ENCODE measurements at regions not wholly inside any gene's neighbourhood (a gene's known extent, or its start where the extent isn't known, plus 50 kb on each side); places are given as distances from the start of the nearest gene placed in this dataset.
A peak's percentile ranks its signal among the peaks of the same experiment; 100 is the strongest.

DNA sequence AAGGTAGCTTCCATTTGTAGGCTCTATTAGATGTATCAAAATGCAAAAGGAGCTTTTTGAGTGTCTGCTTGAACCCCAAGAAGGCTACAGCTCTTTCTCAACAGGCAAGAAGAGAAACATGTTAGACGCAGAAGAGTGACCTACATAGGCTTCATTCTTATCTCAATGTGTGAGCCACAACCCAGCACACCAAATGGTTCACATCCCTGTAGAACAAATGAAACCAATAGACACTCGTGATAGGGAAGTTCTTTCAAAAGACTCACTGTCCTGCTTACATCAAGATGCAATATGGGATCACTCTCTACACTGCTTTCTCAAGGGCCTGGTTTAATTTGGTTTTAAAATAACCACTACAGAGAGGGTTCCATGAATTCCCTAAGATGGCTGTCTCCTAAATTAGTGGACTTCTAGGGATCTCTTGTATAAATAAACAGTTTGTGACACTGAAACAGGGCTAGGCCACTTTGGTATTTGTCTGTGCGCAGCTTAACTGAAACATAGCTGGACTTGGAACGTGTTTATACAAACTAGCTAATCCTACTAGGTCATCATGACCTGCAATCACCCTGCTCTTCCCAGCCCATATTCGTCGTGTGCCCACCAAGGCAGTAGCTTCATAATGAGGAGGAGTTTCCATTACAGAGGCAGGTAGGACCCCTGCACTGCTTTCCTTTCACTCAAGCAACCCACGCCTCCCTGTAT, 225.4 kb upstream of the PREP start:
- no peak for DNase-seq

DNA sequence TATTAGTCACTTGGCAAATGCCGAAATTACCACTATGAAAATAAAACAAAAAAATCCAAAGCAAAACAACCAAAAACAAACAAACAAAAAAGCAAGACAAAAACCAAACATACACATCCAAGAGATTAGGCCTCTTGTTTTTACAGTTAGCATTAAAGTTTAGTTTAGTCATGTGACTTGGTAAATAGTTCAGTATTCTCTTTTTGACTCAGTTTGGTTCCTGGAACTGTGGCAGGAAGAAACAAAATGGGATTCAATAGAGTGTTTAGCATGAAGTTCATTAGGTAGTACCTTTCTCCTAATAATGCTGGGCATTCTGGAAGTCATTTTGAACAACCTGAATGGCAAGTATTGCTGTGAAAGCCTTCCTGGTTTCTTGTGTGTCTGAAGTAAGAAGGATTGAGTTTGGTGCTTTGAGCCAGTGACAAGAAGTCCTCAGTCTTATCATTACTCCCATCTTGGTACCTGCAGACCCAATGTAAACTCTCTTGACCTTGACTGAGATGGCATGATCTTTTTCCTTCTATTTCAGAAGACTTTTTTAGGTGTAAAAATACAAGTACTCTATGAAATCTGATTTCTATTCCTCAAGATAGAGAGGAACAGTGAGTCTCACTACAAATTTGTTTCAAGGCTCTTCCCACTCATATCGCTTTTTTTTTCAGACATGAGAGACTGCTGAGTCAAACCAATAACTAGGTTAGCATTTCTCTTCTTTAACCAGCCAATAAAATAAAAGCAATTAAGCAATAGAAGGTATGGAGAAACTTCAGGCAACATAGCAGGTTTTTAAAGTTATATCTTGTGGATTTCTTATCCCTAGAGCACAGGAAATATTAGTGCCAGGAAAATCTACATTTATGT, 223.6 kb upstream of the PREP start:
- no peak for DNase-seq

DNA sequence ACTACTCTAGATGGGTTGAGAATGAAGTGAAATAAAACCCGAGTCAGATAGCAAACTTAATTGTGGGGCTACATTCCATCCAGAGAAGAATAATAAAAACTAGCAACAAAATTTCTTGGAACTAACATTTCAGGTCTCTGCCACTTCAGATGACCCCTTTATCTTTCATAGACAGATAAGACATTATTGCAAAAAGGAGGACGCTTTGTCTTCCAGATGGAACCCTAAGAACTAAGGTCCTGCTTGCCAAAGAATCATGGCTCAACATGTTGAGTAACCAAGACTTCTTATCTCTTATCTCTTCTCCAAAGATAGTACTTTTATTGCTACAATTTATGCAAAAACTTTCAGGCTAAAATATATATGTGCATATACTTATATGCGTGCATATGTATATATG, 221.1 kb upstream of the PREP start:
- no peak for DNase-seq

DNA sequence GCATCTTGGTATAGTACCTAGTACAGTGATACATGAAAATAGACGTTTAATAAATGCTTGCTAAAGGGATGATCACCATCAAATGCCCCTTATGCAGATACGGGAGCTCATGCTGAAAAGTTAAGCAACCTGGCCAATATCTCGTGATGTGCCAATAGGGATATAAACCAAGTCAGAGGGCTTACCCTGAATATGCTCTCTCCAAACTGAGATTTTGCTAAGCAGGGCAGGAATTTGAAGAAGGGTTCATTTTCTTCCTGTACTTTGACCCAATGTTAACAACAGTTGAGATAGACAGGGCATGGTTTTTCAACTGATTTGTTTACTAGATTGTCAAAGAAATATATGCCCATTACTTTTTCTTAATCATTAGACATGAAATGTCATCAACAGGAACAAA, 219.3 kb upstream of the PREP start:
- no peak for DNase-seq

DNA sequence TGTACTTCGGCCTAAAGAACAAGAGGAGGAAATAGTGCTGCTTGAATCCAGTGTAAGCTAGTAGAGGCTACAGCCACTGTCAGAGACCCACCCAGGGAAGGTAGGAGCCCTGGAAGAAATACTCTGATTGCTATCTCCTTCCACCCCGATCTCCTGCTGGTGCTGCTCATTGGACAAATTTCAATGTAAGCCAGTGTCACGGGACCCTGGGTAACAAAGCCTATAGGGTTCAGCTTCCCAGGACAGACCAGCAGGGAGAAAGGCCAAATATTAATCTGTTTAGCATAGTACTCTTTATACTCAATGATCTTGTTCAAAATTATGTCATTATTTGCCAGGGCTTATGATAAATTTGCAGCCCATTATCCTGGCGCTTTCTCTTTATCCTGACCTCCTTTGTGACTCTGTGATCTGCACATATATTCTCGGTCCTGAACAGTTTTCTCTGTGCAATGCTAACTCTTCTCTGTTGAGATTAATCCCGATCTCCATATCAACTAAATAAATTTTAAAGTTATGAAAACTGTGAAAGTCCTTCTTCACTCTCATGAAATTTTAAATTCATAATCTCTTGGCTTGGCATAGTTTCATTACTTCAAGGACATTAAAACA, 218.8 kb upstream of the PREP start:
- no peak for DNase-seq

DNA sequence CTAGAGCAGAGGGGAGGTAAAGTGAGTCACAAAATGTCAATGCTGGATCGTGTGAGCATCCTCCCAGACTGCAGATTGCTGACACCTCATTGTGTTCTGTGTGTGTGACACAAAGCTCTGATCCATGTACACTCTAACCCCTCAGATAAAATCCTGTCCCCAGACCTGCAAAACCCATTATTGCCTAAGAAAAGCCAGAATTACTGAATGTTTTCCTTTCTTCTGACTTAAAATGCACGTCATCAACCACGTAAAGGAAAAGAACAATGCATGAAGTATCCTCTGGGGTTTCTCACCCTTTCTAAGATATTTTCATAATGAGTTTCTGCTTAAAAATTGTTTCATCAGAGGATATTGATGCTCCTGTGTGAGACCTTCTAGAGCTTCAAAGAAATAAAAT, 218.0 kb upstream of the PREP start:
- no peak for DNase-seq

DNA sequence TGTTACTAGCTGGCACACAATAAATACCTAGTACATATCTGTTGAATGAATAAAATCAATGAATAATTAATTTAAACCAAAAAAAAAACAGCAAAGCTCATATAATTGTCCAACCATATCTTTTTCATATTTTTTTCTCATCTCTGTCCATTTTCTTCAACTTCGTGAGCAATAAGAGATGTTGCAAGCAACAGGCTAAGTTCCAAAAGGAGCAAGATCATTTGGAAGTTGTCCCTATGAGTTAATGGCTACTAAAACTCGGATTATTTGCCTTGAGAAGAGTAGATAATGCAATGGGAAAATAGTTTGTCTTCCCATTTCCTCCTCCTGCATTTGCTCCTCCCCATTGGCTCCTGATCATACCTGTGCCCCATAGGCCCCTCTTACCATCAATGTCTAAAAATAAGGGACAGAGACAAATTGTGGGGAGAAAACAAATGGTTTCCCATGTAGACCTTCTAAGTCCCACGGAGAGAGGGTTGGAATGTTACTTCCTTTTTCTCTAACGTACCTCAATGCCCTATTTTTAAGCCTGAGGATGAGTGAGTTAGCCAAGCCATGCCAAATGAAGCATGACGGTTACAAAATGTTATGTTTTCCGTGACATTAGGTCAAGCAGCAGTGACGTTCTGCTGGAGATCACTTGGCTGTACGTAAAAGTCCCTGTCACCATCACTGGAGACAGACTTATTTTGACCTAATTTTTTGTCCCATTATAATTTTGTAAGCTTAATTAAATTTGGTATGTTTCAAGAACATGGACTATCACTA, 217.3 kb upstream of the PREP start:
- DNase-seq, result no peak

DNA sequence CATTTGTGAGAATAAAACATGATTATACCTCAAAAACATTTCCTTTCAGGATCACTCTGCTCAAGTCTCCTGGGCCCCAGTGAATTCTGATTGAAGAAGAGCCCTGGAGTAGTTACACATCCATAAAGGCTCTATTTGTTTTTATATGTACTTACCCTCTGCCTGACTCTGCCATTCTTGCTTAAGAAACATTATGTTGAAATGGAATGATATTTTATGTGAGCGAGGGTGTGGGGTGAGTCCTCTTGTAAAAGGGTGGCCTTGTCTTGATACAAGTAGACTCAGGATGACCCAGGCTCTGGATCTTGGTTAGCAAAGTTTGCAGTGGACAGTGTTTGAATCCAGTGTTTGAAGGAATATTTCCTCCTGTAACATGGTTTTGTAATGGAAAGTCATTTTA, 215.4 kb upstream of the PREP start:
- no peak for DNase-seq

DNA sequence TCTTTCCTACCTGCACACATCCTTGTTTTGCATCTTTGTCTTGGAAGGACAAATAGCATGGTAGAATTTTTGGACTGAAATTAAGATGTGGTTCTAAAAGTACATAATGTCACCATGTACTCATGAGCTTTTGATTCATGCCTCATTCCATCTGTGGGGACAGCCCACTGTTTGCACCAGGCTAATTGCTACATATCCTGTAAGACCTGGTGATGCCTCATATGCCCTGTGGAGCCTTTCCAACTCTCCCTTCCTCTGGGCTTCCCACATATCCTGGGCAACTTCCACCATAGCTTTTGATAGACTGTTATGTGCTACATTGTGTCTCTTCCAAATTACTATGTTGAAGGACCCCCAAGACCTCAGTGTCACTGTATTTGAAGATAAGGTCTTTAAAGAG, 213.6 kb upstream of the PREP start:
- no peak for DNase-seq

DNA sequence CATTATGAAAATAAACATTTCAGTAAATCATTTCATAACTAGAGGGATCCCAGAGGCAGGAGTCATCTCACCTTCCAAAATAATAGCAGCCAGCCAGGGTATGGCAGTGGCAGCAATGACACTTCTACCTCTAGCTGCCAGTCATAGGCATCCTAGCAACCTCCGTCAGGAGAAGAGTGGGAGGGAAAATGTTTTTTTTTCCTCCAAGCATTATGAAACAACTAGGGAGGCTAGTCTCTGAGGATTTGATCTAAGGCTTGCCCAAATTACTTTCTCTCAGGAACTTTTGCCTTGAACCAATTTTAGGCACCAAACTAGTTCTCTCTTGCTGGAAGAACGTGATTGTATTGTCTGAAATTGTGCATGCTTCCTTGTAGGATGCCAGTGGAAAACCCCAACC, 208.7 kb upstream of the PREP start:
- no peak for DNase-seq

DNA sequence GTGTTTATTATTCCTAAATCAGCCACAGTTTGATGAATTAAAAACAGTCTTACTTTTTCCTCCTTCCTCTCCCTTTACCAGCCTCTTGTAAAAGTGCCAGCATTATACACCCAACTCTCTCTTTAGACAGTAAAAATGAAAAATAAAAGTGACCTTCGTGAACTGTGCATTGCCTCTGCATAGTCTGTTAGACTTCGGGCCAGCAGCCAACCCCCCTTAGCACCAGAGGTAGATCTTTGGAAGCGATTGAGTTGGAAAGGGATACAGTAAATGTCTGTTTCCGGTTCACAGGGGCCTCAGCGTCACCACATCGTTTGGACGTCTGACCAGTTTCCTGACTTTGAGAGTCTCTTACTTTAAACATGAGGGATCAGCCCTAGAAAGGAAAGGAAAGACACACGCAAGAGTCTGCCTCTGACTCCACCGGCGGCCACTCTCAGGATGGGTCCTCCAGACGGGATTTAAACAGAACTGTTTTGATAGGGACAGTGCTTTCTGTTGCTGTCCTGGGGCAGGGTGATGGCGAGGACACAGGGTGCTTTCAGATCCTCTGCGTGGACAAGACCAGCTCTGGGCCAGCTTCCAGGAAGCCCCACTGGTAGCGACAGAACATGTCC, 206.6 kb upstream of the PREP start:
- DNase-seq, result no peak

DNA sequence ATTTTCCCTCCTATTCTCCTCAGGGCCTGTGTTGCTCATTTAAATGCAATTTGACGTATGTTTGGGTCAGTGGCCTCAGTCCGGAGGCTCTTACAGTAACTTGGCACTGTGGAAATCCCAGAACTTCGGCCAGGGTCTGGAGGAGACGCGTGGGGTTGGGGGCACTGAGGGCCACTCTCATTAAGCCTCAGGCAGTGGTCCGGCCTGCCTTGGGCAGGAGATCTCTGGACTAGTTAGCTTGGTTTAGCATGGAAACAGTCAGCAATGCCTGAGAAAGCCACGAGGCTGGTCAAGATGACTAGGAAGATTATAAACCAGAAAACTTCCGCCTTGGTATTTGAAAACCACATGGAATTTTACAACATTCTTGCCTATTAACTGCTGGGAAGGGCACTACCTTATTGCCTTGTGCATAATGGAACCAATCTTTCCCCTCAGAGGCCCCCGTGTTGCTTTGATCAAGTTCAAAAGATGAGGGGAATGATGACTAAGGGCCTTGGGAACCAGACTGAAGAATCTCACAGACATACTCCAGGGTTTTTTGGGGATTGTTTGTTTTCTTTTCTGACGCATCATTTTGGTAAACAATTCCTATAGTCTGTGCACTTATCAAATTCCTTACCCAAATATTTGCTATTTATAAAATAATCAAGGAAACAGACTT, 206.0 kb upstream of the PREP start:
- DNase-seq, result no peak

DNA sequence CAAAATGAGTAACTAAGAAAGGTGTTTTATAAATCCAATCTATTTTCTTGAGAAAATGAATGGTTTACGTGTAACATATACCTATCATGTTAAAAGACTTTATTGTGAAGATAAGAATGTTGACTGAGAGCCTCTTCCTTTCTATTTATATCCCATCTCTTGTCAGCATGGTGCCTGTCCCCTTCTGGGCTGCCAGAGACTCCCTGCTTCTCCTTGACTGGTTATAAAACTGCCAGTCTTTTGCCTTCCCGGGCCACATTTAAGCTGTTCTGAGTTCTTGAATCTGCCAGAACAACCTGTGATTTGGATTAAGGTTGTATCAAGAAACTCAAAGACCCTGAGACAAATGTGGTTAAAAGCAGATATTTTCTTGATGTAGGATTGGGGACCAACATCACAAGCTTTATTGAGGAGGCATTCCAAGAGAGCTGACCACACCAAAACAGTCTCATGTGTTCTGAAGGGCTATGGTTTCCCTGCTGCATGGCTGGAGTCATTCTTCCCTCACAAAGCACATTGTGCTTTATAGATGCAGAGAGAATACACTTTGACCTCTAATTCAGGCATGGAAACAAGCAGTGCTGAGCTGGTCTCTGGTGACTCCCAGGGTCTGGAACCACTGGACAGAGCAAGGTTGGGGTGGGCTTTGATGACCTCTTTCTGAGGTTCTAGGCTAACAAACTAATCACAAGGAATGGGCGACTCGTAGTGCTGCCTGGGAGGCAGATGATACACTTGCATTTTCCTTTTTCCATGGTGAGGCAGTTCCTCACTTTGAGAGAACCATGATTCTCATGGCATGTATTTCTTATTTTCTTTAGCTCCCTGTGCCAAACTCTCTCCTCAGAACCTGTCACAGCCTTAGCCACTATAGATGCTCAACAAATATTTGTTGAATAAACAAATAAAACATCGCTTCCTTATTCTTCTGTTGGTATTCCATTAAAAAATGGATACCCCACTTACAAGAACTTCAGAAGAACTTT, 205.0 kb upstream of the PREP start:
- DNase-seq, result no peak

DNA sequence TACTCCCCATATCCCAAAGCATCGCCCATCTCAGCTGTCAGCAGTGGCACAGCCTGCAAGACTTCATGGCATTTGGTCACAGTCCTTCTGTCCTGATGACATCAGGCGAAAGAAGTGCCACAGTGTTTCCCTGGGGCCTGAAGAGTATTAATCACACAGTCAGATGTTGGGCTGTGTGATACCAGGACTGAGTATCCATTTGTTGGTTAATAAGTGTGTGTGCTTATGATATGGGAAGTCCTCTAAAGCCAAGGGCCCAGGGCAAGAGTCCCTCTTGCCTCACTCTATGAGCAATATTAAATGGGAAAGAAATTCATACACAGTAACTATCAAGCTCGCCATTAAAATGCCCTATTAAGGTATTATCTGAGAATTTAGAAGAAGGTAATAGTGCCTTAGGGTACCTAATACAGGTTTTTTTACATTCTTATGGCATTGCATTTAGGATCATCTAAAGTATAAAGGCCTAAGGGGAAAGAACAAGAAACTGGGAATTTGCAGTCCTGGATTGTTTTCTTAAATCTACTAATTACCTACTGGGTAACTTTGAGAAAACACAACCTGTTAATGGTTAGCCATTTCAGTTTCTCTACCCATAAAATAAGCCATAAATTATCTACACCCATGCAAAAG, 204.1 kb upstream of the PREP start:
- no peak for DNase-seq

DNA sequence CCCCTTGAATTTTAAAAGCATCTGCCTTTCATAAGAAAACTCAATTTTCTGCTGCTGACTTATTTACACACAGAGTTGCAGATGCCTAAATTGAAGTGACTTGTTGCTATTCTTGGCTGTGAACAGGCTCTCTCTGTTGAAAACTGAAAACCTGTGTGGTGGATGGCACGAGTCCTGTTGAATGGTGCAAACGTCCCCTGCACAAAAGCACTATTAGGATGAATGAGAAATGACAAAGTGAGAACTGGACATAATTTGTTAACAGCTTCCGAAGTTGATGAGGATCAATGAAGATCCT, 201.7 kb upstream of the PREP start:
- DNase-seq, result no peak

DNA sequence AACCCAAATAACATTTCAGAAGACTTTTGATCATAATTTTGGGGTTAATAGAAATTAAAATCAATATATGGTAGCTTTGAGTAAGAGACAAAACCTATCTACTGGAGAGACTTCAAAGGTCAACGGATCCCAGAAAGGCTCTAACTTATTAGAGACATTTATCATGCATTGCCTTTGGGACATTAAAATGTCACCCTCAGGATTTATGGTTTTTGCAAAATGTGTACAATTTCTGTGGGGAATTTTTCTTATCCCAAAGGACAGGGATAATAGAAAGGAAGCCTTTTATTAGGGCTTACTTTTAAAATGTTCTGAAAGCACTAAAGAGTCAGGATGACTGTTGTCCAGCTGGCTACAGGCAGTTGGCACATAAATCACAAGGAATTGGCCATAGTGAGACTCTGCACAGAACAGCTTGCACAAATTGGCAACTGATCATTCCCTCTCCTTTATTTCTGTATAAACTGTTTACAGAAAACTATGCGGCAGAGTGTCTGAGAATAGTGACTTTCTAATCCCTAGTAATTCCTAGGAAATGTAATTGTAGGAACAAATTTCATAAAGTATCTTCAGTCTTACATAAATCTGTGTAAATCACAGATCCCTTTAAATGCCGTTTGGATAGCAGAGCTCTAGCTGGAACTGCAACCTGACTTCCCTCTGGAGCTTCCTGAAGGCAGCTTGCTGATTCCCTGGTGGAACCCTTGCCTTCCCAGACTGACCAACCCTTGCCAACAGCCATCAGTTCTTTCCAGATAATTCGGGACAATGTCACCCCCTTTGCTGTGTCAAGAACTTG, 201.1 kb upstream of the PREP start:
- no peak for DNase-seq

DNA sequence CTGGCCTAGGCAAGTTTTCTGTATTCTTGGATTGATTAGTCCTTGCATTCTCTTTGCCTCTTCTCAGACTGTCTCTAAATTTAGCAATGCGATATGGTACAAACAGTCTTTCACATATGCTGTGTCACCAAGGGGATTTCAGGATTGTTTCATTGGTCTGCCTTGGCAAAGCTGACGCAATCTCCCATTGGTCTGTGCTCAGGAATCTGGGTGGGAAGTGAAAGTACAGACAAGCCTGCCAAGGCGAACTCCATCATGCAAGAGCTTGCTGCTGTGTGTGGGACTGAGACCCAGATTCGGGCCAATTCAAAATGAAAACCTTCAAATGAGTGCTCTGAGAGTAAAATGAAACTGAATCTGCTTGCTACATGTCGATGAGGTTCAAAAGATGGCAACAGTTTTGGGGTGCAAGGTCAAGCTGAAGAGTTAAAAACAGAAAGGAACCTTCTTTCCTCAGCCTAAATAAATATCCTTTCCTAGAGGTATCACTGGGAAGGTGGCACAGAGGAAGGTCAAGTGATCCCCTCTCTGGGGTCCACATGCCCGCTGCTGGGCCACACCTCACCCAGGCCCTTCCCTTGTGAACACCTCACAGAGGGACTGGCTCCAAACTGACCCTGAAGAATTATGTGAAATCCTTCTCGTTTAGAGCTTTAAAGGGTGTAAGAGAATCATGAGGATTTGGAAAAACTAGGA, 198.8 kb upstream of the PREP start:
- DNase-seq, result peak; percentile 34 to 57

DNA sequence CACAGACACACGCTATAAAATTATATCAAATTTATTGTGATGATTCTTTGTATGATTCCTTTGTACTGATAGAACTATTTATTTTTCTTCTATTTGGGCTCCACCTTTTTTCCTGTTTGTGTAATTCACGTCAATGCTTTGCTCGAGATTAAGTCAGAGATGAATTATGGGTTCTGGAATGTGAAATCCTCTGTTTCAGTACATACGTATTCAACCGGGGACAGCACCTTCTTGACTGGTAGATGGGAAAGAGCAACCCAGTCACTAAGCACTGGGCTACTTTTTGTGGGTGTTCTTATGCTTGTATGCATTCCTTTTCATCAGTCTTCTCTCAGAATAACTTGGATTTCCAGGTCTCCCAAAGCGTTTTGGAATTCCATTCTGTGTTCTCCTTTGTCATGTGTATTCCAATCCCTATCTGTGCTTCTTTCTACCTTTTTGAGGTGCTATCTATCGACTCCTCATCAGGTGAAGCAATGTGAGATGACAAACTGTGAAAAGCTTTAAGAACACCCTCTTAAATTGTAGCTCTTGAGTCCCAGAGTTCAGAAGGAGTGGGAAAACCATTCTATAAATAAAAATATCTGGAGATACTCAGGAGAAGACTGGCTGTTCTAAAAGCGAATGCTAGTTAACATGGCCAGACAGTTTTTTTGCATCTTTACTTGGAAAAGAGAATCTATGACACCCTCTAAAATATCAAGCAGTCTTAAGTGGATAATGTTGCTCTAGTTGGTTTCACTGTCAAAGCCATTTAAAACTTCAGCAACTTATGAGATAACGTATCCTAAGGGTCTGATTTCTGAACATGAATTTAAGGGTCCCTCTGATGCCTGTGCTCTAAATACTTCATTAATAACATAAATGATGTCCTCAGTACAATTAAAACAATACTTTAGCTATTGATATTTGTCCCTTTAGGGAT, 197.7 kb upstream of the PREP start:
- no peak for DNase-seq
